ENCODE measurements at regions not wholly inside any gene's neighbourhood (a gene's known extent, or its start where the extent isn't known, plus 50 kb on each side); places are given as distances from the start of the nearest gene placed in this dataset.

DNA sequence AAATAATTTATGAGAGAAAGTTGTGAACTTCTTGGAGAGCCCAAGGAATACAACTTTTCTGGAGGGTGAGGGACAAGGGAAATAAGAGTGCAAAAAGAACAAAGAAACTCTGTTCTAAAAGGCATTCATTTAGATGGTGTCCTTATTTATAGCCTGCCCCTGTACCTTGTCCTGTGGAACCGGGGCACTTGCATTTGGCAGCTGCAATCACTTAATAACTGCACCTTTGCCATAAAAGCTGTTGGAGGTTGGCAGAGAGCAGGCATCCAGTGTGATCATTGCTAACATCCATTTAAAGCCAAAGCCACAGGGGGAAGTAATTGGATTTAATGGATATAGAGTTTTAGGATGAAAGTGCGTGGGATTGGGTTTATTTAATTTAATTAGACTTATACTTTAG is 50.8 kb upstream of the SGK1 start (continued):
- TF ChIP-seq, protein P1, sequence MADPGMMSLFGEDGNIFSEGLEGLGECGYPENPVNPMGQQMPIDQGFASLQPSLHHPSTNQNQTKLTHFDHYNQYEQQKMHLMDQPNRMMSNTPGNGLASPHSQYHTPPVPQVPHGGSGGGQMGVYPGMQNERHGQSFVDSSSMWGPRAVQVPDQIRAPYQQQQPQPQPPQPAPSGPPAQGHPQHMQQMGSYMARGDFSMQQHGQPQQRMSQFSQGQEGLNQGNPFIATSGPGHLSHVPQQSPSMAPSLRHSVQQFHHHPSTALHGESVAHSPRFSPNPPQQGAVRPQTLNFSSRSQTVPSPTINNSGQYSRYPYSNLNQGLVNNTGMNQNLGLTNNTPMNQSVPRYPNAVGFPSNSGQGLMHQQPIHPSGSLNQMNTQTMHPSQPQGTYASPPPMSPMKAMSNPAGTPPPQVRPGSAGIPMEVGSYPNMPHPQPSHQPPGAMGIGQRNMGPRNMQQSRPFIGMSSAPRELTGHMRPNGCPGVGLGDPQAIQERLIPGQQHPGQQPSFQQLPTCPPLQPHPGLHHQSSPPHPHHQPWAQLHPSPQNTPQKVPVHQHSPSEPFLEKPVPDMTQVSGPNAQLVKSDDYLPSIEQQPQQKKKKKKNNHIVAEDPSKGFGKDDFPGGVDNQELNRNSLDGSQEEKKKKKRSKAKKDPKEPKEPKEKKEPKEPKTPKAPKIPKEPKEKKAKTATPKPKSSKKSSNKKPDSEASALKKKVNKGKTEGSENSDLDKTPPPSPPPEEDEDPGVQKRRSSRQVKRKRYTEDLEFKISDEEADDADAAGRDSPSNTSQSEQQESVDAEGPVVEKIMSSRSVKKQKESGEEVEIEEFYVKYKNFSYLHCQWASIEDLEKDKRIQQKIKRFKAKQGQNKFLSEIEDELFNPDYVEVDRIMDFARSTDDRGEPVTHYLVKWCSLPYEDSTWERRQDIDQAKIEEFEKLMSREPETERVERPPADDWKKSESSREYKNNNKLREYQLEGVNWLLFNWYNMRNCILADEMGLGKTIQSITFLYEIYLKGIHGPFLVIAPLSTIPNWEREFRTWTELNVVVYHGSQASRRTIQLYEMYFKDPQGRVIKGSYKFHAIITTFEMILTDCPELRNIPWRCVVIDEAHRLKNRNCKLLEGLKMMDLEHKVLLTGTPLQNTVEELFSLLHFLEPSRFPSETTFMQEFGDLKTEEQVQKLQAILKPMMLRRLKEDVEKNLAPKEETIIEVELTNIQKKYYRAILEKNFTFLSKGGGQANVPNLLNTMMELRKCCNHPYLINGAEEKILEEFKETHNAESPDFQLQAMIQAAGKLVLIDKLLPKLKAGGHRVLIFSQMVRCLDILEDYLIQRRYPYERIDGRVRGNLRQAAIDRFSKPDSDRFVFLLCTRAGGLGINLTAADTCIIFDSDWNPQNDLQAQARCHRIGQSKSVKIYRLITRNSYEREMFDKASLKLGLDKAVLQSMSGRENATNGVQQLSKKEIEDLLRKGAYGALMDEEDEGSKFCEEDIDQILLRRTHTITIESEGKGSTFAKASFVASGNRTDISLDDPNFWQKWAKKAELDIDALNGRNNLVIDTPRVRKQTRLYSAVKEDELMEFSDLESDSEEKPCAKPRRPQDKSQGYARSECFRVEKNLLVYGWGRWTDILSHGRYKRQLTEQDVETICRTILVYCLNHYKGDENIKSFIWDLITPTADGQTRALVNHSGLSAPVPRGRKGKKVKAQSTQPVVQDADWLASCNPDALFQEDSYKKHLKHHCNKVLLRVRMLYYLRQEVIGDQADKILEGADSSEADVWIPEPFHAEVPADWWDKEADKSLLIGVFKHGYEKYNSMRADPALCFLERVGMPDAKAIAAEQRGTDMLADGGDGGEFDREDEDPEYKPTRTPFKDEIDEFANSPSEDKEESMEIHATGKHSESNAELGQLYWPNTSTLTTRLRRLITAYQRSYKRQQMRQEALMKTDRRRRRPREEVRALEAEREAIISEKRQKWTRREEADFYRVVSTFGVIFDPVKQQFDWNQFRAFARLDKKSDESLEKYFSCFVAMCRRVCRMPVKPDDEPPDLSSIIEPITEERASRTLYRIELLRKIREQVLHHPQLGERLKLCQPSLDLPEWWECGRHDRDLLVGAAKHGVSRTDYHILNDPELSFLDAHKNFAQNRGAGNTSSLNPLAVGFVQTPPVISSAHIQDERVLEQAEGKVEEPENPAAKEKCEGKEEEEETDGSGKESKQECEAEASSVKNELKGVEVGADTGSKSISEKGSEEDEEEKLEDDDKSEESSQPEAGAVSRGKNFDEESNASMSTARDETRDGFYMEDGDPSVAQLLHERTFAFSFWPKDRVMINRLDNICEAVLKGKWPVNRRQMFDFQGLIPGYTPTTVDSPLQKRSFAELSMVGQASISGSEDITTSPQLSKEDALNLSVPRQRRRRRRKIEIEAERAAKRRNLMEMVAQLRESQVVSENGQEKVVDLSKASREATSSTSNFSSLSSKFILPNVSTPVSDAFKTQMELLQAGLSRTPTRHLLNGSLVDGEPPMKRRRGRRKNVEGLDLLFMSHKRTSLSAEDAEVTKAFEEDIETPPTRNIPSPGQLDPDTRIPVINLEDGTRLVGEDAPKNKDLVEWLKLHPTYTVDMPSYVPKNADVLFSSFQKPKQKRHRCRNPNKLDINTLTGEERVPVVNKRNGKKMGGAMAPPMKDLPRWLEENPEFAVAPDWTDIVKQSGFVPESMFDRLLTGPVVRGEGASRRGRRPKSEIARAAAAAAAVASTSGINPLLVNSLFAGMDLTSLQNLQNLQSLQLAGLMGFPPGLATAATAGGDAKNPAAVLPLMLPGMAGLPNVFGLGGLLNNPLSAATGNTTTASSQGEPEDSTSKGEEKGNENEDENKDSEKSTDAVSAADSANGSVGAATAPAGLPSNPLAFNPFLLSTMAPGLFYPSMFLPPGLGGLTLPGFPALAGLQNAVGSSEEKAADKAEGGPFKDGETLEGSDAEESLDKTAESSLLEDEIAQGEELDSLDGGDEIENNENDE (IDR thresholded peaks at IDR 0.05; ENCODE audit: insufficient replicate concordance, low read length) = no peak
